SK-N-SH (cell line): ENCODE measurements at regions not wholly inside any gene's neighbourhood (a gene's known extent, or its start where the extent isn't known, plus 50 kb on each side); places are given as distances from the start of the nearest gene placed in this dataset.

Experiments used
- CTCF ChIA-PET: fragments of 300-600, 350-600 bp; formaldehyde crosslinking; extraction: SDS; loops from one replicate; lab custom pipeline; 2021; lab: Yijun Ruan, JAX
- POLR2A ChIA-PET: fragments of 350-600 bp; sonication (Branson Sonifier 250); formaldehyde crosslinking; extraction: SDS; loops from one replicate; lab custom pipeline; 2020; ENCODE audit warnings: antibody characterized with exemption, inconsistent platforms; lab: Yijun Ruan, JAX
- DNase-seq: peaks from one replicate; pipeline ENCODE4 v3.0.0; 2012
- H2AFZ ChIP-seq: fragments of 200-600 bp; sonication (generic); 2 replicates; pipeline ENCODE4 v1.8.1; 2016; ENCODE audit warnings: antibody characterized with exemption, mild to moderate bottlenecking, low read depth
- H3F3A ChIP-seq: fragments of 200-600 bp; sonication (generic); replicated peaks from 2 replicates; pipeline ENCODE3; 2016; ENCODE audit warnings: antibody characterized with exemption, mild to moderate bottlenecking; ENCODE audit not compliant: insufficient read depth
- H3K27ac ChIP-seq, 2 experiments: fragments of 200-500 bp in 1 of 2; fragments of 200-600 bp in 1 of 2; sonication (Bioruptor generic) in 1 of 2; sonication (generic), shearing (Covaris generic) in 1 of 2; 2 replicates each; pipeline versions ENCODE4 v1.5.1 to v1.6.1; 2014 to 2016; ENCODE audit warnings: low read depth in 2 of 2, inconsistent platforms in 1 of 2, low read length in 1 of 2, mild to moderate bottlenecking in 1 of 2, mixed read lengths in 1 of 2
- H3K27me3 ChIP-seq: fragments of 200-600 bp; sonication (generic), shearing (Covaris generic); 2 replicates; pipeline ENCODE4 v1.6.1; 2016; ENCODE audit warnings: mixed run types; ENCODE audit not compliant: insufficient read depth
- H3K36me3 ChIP-seq, 2 experiments: fragments of 200-500 bp in 1 of 2; fragments of 200-600 bp in 1 of 2; sonication (Bioruptor generic) in 1 of 2; sonication (generic) in 1 of 2; replicated peaks in 1 of 2; 2 replicates each; pipeline versions ENCODE3 to v1.5.1; 2014 to 2016; ENCODE audit warnings: low read length in 1 of 2, mild to moderate bottlenecking in 1 of 2; ENCODE audit not compliant: insufficient read depth in 2 of 2, control insufficient read depth in 1 of 2
- H3K4me1 ChIP-seq, 2 experiments: fragments of 200-500 bp in 1 of 2; fragments of 200-600 bp in 1 of 2; sonication (Bioruptor generic) in 1 of 2; sonication (generic), shearing (Covaris generic) in 1 of 2; 2 replicates each; pipeline versions ENCODE4 v1.5.1 to v1.6.1; 2014 to 2016; ENCODE audit warnings: low read depth in 1 of 2, low read length in 1 of 2, mixed run types in 1 of 2; ENCODE audit not compliant: insufficient read depth in 2 of 2, control insufficient read depth in 1 of 2
- H3K4me2 ChIP-seq: fragments of 200-600 bp; sonication (generic), shearing (Covaris generic); 2 replicates; pipeline ENCODE4 v1.6.1; 2017; ENCODE audit warnings: mixed run types
- H3K4me3 ChIP-seq, 2 experiments: fragments of 200-500 bp in 1 of 2; fragments of 200-600 bp in 1 of 2; sonication (Bioruptor generic) in 1 of 2; sonication (generic), shearing (Covaris generic) in 1 of 2; 2 replicates each; pipeline versions ENCODE4 v1.5.1 to v1.8.1; 2014 to 2016; ENCODE audit warnings: low read depth in 2 of 2, inconsistent platforms in 1 of 2, low read length in 1 of 2, mild to moderate bottlenecking in 1 of 2, mixed read lengths in 1 of 2, moderate library complexity in 1 of 2
- H3K79me2 ChIP-seq: fragments of 200-600 bp; sonication (generic); 2 replicates; pipeline ENCODE4 v1.8.1; 2017; ENCODE audit warnings: mild to moderate bottlenecking; ENCODE audit not compliant: insufficient read depth
- H3K9ac ChIP-seq: fragments of 200-600 bp; sonication (generic); 2 replicates; pipeline ENCODE4 v1.6.1; 2017; ENCODE audit warnings: mixed run types
- H3K9me2 ChIP-seq: fragments of 200-600 bp; sonication (generic); 2 replicates; pipeline ENCODE4 v1.6.1; 2017; ENCODE audit warnings: mixed run types
- H3K9me3 ChIP-seq: fragments of 200-600 bp; sonication (generic); 2 replicates; pipeline ENCODE4 v1.6.1; 2017; ENCODE audit warnings: mixed run types, mild to moderate bottlenecking, moderate library complexity
- H4K20me1 ChIP-seq: fragments of 200-600 bp; sonication (generic); 2 replicates; pipeline ENCODE4 v1.6.1; 2017; ENCODE audit warnings: mild to moderate bottlenecking, mixed run types; ENCODE audit not compliant: insufficient read depth
- FOSL2 ChIP-seq: IDR thresholded peaks from 2 replicates; pipeline ENCODE4 v1.4.0; 2012; ENCODE audit warnings: low read depth, mild to moderate bottlenecking, moderate library complexity, borderline replicate concordance
- JUND ChIP-seq: IDR thresholded peaks from 2 replicates; pipeline ENCODE4 v1.4.0; 2012
- SIN3A ChIP-seq: IDR thresholded peaks from 2 replicates; pipeline ENCODE4 v1.6.1; 2012; ENCODE audit warnings: low read depth, mild to moderate bottlenecking, low read length, moderate library complexity, borderline replicate concordance
- SMC3 ChIP-seq: IDR thresholded peaks from 2 replicates; pipeline ENCODE4 v1.6.1; 2012; ENCODE audit warnings: low read depth, low read length, improper control_type of control experiment
- TCF12 ChIP-seq: IDR thresholded peaks from 2 replicates; pipeline ENCODE4 v1.4.0; 2012
- WGBS: methylation state at CpG from one replicate; pipeline ENCODE4 v1.1.6; 2017; ENCODE audit warnings: low lambda C conversion rate; 5-methylcytosine and 5-hydroxymethylcytosine counted together
- TF ChIP-seq, protein P1 (sequence below): IDR thresholded peaks from 2 replicates; pipeline ENCODE4; 2012
- TF ChIP-seq, protein P2 (sequence below): fragments of 200-600 bp; sonication (generic); IDR thresholded peaks from 2 replicates; pipeline ENCODE4 v1.6.1; 2017; ENCODE audit warnings: antibody characterized with exemption, mild to moderate bottlenecking, moderate library complexity

DNA sequence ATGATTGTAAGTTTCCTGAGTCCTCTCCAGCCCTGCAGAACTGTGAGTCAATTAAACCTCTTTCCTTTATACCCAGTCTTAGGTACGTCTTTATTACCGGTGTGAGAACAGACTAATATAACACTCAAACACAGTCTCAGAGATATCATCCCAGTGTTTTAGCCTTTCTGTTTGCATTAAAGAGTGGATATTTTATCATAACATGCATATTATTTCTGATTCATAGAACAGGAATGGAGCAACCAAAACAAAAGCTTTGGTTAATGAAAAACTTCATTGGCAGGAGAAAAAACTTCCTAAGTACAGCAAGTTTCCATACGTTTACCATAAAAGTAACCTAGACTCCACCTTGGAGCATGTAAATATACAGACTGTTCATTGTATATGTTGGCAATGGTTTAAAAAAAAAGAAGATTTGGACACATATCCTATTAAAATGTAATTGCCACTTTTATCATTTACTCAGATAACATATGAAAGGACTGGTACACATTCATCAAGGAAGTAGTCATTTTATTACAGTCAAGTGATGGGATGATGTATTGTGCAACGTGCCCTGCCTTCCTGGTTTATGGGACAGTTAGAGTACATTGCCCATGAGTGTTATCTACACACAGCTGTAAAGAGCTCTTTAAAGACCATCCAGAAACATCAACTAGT is 144.8 kb downstream of the ETS2 start:
- ChIA-PET CTCF (interaction anchor here (0.6 to 1.0 kb wide), 2 partner anchors 44 to 188 kb away, joined by 3 read pairs; no protein-coding TSS in a partner anchor), POLR2A (no interaction called here)
- no peaks in the 10 kb centered on the region for H4K20me1 ChIP-seq
- H3K27me3 ChIP-seq: no peaks in the 10 kb centered on the region
- peaks cover 0 to 3% of the 10 kb centered on the region in 2 experiments; a peak in 1 of 4 replicates for H3K4me1 ChIP-seq
- 54% methylated on average over 4 of the region's 4 CpGs for WGBS
- H3K4me3 ChIP-seq: no peak overlapping the region
- no peak overlapping the region for H3K9ac ChIP-seq
- no peaks in the 10 kb centered on the region for H3K36me3 ChIP-seq
- H3K9me3 ChIP-seq: no peaks in the 10 kb centered on the region
- H3F3A ChIP-seq: peaks cover 3% of the 10 kb centered on the region
- no peak overlapping the region for H2AFZ ChIP-seq
- no peak overlapping the region for H3K4me2 ChIP-seq
- no peak for TF ChIP-seq FOSL2
- TF ChIP-seq SMC3: no peak
- TF ChIP-seq, protein P1, sequence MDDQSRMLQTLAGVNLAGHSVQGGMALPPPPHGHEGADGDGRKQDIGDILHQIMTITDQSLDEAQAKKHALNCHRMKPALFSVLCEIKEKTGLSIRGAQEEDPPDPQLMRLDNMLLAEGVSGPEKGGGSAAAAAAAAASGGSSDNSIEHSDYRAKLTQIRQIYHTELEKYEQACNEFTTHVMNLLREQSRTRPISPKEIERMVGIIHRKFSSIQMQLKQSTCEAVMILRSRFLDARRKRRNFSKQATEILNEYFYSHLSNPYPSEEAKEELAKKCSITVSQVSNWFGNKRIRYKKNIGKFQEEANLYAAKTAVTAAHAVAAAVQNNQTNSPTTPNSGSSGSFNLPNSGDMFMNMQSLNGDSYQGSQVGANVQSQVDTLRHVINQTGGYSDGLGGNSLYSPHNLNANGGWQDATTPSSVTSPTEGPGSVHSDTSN: no peak; the same call in 1 of the 2 replicates
- TF ChIP-seq, protein P2, sequence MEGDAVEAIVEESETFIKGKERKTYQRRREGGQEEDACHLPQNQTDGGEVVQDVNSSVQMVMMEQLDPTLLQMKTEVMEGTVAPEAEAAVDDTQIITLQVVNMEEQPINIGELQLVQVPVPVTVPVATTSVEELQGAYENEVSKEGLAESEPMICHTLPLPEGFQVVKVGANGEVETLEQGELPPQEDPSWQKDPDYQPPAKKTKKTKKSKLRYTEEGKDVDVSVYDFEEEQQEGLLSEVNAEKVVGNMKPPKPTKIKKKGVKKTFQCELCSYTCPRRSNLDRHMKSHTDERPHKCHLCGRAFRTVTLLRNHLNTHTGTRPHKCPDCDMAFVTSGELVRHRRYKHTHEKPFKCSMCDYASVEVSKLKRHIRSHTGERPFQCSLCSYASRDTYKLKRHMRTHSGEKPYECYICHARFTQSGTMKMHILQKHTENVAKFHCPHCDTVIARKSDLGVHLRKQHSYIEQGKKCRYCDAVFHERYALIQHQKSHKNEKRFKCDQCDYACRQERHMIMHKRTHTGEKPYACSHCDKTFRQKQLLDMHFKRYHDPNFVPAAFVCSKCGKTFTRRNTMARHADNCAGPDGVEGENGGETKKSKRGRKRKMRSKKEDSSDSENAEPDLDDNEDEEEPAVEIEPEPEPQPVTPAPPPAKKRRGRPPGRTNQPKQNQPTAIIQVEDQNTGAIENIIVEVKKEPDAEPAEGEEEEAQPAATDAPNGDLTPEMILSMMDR: no peak
- no peak for TF ChIP-seq SIN3A
- TF ChIP-seq, all 33 proteins: peak for 0
- Histone ChIP-seq H3K79me2 (no peaks in the 10 kb centered on the region), H3K9me2 (no peaks in the 10 kb centered on the region), H3K27ac (no peak overlapping the region)
- no peak for DNase-seq

DNA sequence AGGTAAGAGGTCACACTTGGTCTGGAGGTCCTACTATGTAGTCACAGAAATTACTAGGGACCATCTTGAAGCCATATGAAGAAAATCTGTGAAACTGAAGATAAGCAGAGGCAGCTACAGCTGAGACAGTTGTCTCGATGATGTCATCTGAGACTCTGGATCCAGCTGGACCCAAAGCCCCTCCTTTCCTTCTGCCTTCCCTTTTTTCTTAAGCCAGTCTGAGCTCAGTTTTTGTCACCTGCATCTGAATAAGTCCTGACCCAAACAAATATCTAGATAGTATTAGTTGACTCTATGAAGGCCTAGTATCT is 143.3 kb downstream of the ETS2 start:
- ChIA-PET POLR2A (no interaction called here), CTCF (no interaction called here)
- H3K4me3 ChIP-seq: no peak overlapping the region

DNA sequence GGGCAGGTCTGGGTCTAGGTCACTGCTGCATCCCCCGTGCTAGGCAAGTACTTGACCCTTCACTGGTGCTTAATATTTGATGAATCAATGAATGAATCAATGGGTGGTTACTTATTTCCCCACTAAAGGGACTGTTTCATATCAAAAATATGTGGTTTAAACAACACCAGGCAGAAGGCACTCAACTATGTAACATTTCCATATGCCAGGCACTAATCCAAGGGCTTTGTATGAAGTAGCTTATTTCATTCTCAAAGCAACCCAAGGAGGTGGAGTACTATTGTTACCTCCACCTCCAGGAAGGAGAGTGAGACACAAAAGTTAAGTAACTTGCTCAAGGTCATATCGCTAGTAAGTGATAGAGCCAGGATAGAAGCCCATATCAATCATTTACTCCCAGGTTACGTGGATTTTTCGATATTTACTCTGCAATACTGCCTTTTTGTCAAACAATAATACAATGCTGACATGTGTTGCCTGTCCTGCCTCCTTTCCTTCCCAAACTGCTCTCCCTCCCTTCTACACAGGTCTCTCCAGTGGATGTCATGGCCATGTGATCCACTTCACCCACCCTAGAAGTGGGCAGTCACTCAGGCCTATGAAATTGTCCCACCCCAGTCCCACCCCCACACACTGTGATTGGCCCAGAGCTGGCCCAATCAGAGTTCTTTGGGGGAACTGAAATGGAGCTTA is 142.8 kb downstream of the ETS2 start:
- POLR2A ChIA-PET: no interaction called here
- TF ChIP-seq TCF12: peak; percentile 48
- TF ChIP-seq, protein P2: no peak
- TF ChIP-seq, all 33 proteins: peak for 1
- no peaks in the 10 kb centered on the region for H3K27me3 ChIP-seq
- no peak overlapping the region for H2AFZ ChIP-seq
- no peak for DNase-seq
- H3K36me3 ChIP-seq: no peaks in the 10 kb centered on the region
- 80% methylated on average over 4 of the region's 4 CpGs for WGBS
- peaks cover 3% of the 10 kb centered on the region for H3F3A ChIP-seq
- no peaks in the 10 kb centered on the region for H3K4me1 ChIP-seq
- no peak overlapping the region for H3K27ac ChIP-seq
- no peaks in the 10 kb centered on the region for H3K9me3 ChIP-seq
- no peaks in the 10 kb centered on the region for H4K20me1 ChIP-seq
- H3K9me2 ChIP-seq: no peaks in the 10 kb centered on the region
- CTCF ChIA-PET: no interaction called here
- no peaks in the 10 kb centered on the region for H3K79me2 ChIP-seq
- no peak overlapping the region for H3K9ac ChIP-seq
- no peak overlapping the region for H3K4me2 ChIP-seq
- H3K4me3 ChIP-seq: no peak overlapping the region

More for the DNA sequence above, 143.3 kb downstream of the ETS2 start:
- Histone ChIP-seq H3K9ac (no peak overlapping the region), H3K9me3 (no peaks in the 10 kb centered on the region), H3K27me3 (no peaks in the 10 kb centered on the region), H3K4me2 (no peak overlapping the region), H3K36me3 (no peaks in the 10 kb centered on the region), H2AFZ (no peak overlapping the region), H3K27ac (no peak overlapping the region), H3K4me1 (no peaks in the 10 kb centered on the region), H3K9me2 (no peaks in the 10 kb centered on the region), H3F3A (peaks cover 3% of the 10 kb centered on the region), H3K79me2 (no peaks in the 10 kb centered on the region), H4K20me1 (no peaks in the 10 kb centered on the region)
- WGBS: 90% methylated on average over 1 of the region's 1 CpG
- no peak for TF ChIP-seq JUND
- DNase-seq: no peak
